Loucy (cell line): ENCODE measurements at regions not wholly inside any gene's neighbourhood (a gene's known extent, or its start where the extent isn't known, plus 50 kb on each side); places are given as distances from the start of the nearest gene placed in this dataset.

Experiments
- H2AFZ ChIP-seq: fragments of 200-600 bp; sonication (generic); 2 replicates; pipeline ENCODE4 v1.6.0; 2016; ENCODE audit warnings: antibody characterized with exemption, mild to moderate bottlenecking, low read length, moderate library complexity
- H3F3A ChIP-seq: fragments of 200-600 bp; 2 replicates; pipeline ENCODE4 v1.6.0; 2016; ENCODE audit warnings: antibody characterized with exemption, low read depth, mild to moderate bottlenecking
- H3K27me3 ChIP-seq: fragments of 200-600 bp; sonication (generic); 2 replicates; pipeline ENCODE4 v1.6.1; 2014; ENCODE audit warnings: low read length, mild to moderate bottlenecking; ENCODE audit not compliant: insufficient read depth, poor library complexity, severe bottlenecking
- H3K36me3 ChIP-seq: fragments of 200-600 bp; sonication (generic); 2 replicates; pipeline ENCODE4 v1.6.1; 2016; ENCODE audit warnings: low read length; ENCODE audit not compliant: insufficient read depth
- H3K4me1 ChIP-seq: fragments of 200-600 bp; sonication (generic); 2 replicates; pipeline ENCODE4 v1.5.1; 2014; ENCODE audit warnings: low read length, mild to moderate bottlenecking; ENCODE audit not compliant: insufficient read depth, poor library complexity, severe bottlenecking
- H3K4me2 ChIP-seq: fragments of 200-600 bp; sonication (generic); 2 replicates; pipeline ENCODE4 v1.6.0; 2014; ENCODE audit warnings: antibody characterized with exemption, low read length, low read depth, mild to moderate bottlenecking; ENCODE audit not compliant: poor library complexity, severe bottlenecking
- H3K4me3 ChIP-seq: fragments of 200-600 bp; sonication (generic); 2 replicates; pipeline ENCODE4 v1.5.1; 2014; ENCODE audit warnings: low read length, mild to moderate bottlenecking, mixed read lengths; ENCODE audit not compliant: poor library complexity, severe bottlenecking
- H3K79me2 ChIP-seq: fragments of 200-600 bp; sonication (generic); 2 replicates; pipeline ENCODE4 v1.6.1; 2014; ENCODE audit warnings: low read length; ENCODE audit not compliant: insufficient read depth
- H3K9ac ChIP-seq: fragments of 200-600 bp; sonication (generic); 2 replicates; pipeline ENCODE4 v1.6.0; 2014; ENCODE audit warnings: mild to moderate bottlenecking, low read depth, low read length, moderate library complexity; ENCODE audit not compliant: poor library complexity, severe bottlenecking
- H3K9me2 ChIP-seq: fragments of 200-600 bp; sonication (generic); replicated peaks from 2 replicates; pipeline ENCODE4 v1.6.1; 2016; ENCODE audit warnings: low read depth, low read length, mixed read lengths
- H3K9me3 ChIP-seq: fragments of 200-600 bp; sonication (generic); 2 replicates; pipeline ENCODE4 v1.6.1; 2014; ENCODE audit warnings: mild to moderate bottlenecking, antibody characterized with exemption, low read length, low read depth; ENCODE audit not compliant: insufficient read depth
- H4K20me1 ChIP-seq: fragments of 200-600 bp; sonication (generic); 2 replicates; pipeline ENCODE4 v1.6.0; 2014; ENCODE audit warnings: antibody characterized with exemption, low read length, mild to moderate bottlenecking; ENCODE audit not compliant: insufficient read depth, poor library complexity, severe bottlenecking
- EZH2phosphoT487 ChIP-seq: fragments of 200-600 bp; IDR thresholded peaks from 2 replicates; pipeline ENCODE4 v1.6.1; 2018; ENCODE audit warnings: antibody characterized with exemption, mild to moderate bottlenecking, moderate library complexity, borderline replicate concordance
- TF ChIP-seq, protein P1 (sequence below): fragments of 200-600 bp; sonication (generic); conservative IDR thresholded peaks from 2 replicates; pipeline ENCODE4 v1.5.1; 2014; ENCODE audit warnings: mild to moderate bottlenecking, antibody characterized with exemption, low read length

DNA sequence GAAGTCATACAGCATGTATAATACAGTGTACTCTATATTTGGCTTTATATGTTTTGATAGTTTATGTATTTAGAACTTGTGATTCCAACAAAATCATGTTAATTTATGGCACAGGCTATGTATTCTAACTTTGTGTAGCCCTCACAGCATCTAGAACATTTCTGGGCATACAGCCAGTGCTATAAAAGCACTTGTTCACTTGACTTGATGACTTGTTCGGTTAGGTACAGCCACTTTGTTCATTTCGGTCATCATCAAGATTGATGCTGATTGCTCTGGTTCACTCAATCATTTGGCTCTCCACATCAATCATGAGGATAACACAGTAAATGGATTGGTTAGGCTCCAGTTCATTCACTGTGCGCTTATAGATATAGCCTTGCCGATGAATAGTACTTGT, 97.6 kb upstream of the IRS4 start:
- H3K4me2 ChIP-seq: no peak overlapping the region
- no peak overlapping the region for H3K4me3 ChIP-seq
- H3K79me2 ChIP-seq: no peaks in the 10 kb centered on the region
- no peaks in the 10 kb centered on the region for H3K9me3 ChIP-seq
- H3K4me1 ChIP-seq: no peaks in the 10 kb centered on the region
- H3K36me3 ChIP-seq: no peaks in the 10 kb centered on the region
- no peak overlapping the region for H3K9ac ChIP-seq
- no peaks in the 10 kb centered on the region for H3K9me2 ChIP-seq
- no peak overlapping the region for H2AFZ ChIP-seq
- H3F3A ChIP-seq: no peaks in the 10 kb centered on the region
- H3K27me3 ChIP-seq: no peaks in the 10 kb centered on the region
- H4K20me1 ChIP-seq: no peaks in the 10 kb centered on the region
- no peak for TF ChIP-seq EZH2phosphoT487
- TF ChIP-seq, protein P1, sequence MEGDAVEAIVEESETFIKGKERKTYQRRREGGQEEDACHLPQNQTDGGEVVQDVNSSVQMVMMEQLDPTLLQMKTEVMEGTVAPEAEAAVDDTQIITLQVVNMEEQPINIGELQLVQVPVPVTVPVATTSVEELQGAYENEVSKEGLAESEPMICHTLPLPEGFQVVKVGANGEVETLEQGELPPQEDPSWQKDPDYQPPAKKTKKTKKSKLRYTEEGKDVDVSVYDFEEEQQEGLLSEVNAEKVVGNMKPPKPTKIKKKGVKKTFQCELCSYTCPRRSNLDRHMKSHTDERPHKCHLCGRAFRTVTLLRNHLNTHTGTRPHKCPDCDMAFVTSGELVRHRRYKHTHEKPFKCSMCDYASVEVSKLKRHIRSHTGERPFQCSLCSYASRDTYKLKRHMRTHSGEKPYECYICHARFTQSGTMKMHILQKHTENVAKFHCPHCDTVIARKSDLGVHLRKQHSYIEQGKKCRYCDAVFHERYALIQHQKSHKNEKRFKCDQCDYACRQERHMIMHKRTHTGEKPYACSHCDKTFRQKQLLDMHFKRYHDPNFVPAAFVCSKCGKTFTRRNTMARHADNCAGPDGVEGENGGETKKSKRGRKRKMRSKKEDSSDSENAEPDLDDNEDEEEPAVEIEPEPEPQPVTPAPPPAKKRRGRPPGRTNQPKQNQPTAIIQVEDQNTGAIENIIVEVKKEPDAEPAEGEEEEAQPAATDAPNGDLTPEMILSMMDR: no peak

DNA sequence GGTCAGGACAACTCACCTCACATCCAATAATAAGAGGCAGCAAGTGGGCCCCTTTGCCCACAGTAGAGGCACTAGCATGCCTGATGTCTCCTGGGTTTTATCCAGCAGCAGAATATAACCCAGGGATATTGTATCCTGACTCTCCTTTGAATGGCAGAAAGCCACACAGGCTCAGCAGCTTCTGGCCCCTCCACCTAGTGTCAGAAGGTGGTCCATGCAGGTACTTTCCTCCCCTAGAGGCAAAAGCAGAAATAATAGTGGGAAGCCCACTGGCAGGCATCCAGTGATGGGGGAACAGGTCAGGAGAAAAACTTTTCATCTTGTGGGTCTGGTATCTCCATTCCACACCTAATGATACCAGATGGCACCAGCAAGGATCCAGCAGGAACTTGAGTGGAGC, 75.5 kb upstream of the IRS4 start:
- no peaks in the 10 kb centered on the region for H3K36me3 ChIP-seq
- no peaks in the 10 kb centered on the region for H3K27me3 ChIP-seq
- H3K4me1 ChIP-seq: no peaks in the 10 kb centered on the region
- H3K4me3 ChIP-seq: no peak overlapping the region
- H4K20me1 ChIP-seq: no peaks in the 10 kb centered on the region
- TF ChIP-seq, protein P1: no peak; the same call in 1 of the 2 replicates
- TF ChIP-seq EZH2phosphoT487: no peak
- H3K79me2 ChIP-seq: no peaks in the 10 kb centered on the region
- no peak overlapping the region for H2AFZ ChIP-seq
- no peaks in the 10 kb centered on the region for H3K9me3 ChIP-seq
- no peak overlapping the region for H3K4me2 ChIP-seq
- no peaks in the 10 kb centered on the region for H3F3A ChIP-seq
- no peaks in the 10 kb centered on the region for H3K9me2 ChIP-seq
- no peak overlapping the region for H3K9ac ChIP-seq

DNA sequence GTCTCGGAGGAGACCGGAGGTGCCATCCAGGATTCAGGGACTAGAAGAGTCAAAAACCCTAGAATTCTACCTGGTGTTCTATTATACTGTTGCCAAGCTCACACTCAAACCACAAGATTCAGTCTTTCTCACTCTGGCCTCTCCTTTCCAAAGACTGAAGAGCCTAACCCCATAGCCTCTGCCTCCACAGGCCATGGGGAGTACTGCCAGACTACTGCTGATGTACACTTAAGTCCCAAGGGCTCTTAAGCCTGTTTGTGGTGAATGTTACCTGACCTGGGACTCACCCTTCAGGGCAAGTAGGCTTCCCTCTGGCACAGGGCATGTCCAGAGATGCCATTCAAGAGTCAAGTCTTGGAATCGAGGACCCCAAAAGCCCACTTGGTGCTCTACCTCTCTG, 58.9 kb upstream of the IRS4 start:
- no peak overlapping the region for H3K4me3 ChIP-seq
- H2AFZ ChIP-seq: no peak overlapping the region
- no peaks in the 10 kb centered on the region for H3K4me1 ChIP-seq
- TF ChIP-seq, protein P1: no peak
- TF ChIP-seq EZH2phosphoT487: no peak
- no peaks in the 10 kb centered on the region for H3F3A ChIP-seq
- H3K9ac ChIP-seq: no peak overlapping the region
- no peaks in the 10 kb centered on the region for H3K27me3 ChIP-seq
- H3K36me3 ChIP-seq: no peaks in the 10 kb centered on the region
- H3K79me2 ChIP-seq: no peaks in the 10 kb centered on the region
- no peaks in the 10 kb centered on the region for H3K9me2 ChIP-seq
- no peaks in the 10 kb centered on the region for H4K20me1 ChIP-seq
- no peak overlapping the region for H3K4me2 ChIP-seq
- no peaks in the 10 kb centered on the region for H3K9me3 ChIP-seq
